SK-N-SH (cell line): ENCODE measurements at regions not wholly inside any gene's neighbourhood (a gene's known extent, or its start where the extent isn't known, plus 50 kb on each side); places are given as distances from the start of the nearest gene placed in this dataset.

Experiments used
- CTCF ChIA-PET: fragments of 300-600, 350-600 bp; formaldehyde crosslinking; extraction: SDS; loops from one replicate; lab custom pipeline; 2021; lab: Yijun Ruan, JAX
- POLR2A ChIA-PET: fragments of 350-600 bp; sonication (Branson Sonifier 250); formaldehyde crosslinking; extraction: SDS; loops from one replicate; lab custom pipeline; 2020; ENCODE audit warnings: antibody characterized with exemption, inconsistent platforms; lab: Yijun Ruan, JAX
- DNase-seq: peaks from one replicate; pipeline ENCODE4 v3.0.0; 2012
- H2AFZ ChIP-seq: fragments of 200-600 bp; sonication (generic); 2 replicates; pipeline ENCODE4 v1.8.1; 2016; ENCODE audit warnings: antibody characterized with exemption, mild to moderate bottlenecking, low read depth
- H3F3A ChIP-seq: fragments of 200-600 bp; sonication (generic); replicated peaks from 2 replicates; pipeline ENCODE3; 2016; ENCODE audit warnings: antibody characterized with exemption, mild to moderate bottlenecking; ENCODE audit not compliant: insufficient read depth
- H3K27ac ChIP-seq, 2 experiments: fragments of 200-500 bp in 1 of 2; fragments of 200-600 bp in 1 of 2; sonication (Bioruptor generic) in 1 of 2; sonication (generic), shearing (Covaris generic) in 1 of 2; 2 replicates each; pipeline versions ENCODE4 v1.5.1 to v1.6.1; 2014 to 2016; ENCODE audit warnings: low read depth in 2 of 2, inconsistent platforms in 1 of 2, low read length in 1 of 2, mild to moderate bottlenecking in 1 of 2, mixed read lengths in 1 of 2
- H3K27me3 ChIP-seq: fragments of 200-600 bp; sonication (generic), shearing (Covaris generic); 2 replicates; pipeline ENCODE4 v1.6.1; 2016; ENCODE audit warnings: mixed run types; ENCODE audit not compliant: insufficient read depth
- H3K36me3 ChIP-seq, 2 experiments: fragments of 200-500 bp in 1 of 2; fragments of 200-600 bp in 1 of 2; sonication (Bioruptor generic) in 1 of 2; sonication (generic) in 1 of 2; replicated peaks in 1 of 2; 2 replicates each; pipeline versions ENCODE3 to v1.5.1; 2014 to 2016; ENCODE audit warnings: low read length in 1 of 2, mild to moderate bottlenecking in 1 of 2; ENCODE audit not compliant: insufficient read depth in 2 of 2, control insufficient read depth in 1 of 2
- H3K4me1 ChIP-seq, 2 experiments: fragments of 200-500 bp in 1 of 2; fragments of 200-600 bp in 1 of 2; sonication (Bioruptor generic) in 1 of 2; sonication (generic), shearing (Covaris generic) in 1 of 2; 2 replicates each; pipeline versions ENCODE4 v1.5.1 to v1.6.1; 2014 to 2016; ENCODE audit warnings: low read depth in 1 of 2, low read length in 1 of 2, mixed run types in 1 of 2; ENCODE audit not compliant: insufficient read depth in 2 of 2, control insufficient read depth in 1 of 2
- H3K4me2 ChIP-seq: fragments of 200-600 bp; sonication (generic), shearing (Covaris generic); 2 replicates; pipeline ENCODE4 v1.6.1; 2017; ENCODE audit warnings: mixed run types
- H3K4me3 ChIP-seq, 2 experiments: fragments of 200-500 bp in 1 of 2; fragments of 200-600 bp in 1 of 2; sonication (Bioruptor generic) in 1 of 2; sonication (generic), shearing (Covaris generic) in 1 of 2; 2 replicates each; pipeline versions ENCODE4 v1.5.1 to v1.8.1; 2014 to 2016; ENCODE audit warnings: low read depth in 2 of 2, inconsistent platforms in 1 of 2, low read length in 1 of 2, mild to moderate bottlenecking in 1 of 2, mixed read lengths in 1 of 2, moderate library complexity in 1 of 2
- H3K79me2 ChIP-seq: fragments of 200-600 bp; sonication (generic); 2 replicates; pipeline ENCODE4 v1.8.1; 2017; ENCODE audit warnings: mild to moderate bottlenecking; ENCODE audit not compliant: insufficient read depth
- H3K9ac ChIP-seq: fragments of 200-600 bp; sonication (generic); 2 replicates; pipeline ENCODE4 v1.6.1; 2017; ENCODE audit warnings: mixed run types
- H3K9me2 ChIP-seq: fragments of 200-600 bp; sonication (generic); 2 replicates; pipeline ENCODE4 v1.6.1; 2017; ENCODE audit warnings: mixed run types
- H3K9me3 ChIP-seq: fragments of 200-600 bp; sonication (generic); 2 replicates; pipeline ENCODE4 v1.6.1; 2017; ENCODE audit warnings: mixed run types, mild to moderate bottlenecking, moderate library complexity
- H4K20me1 ChIP-seq: fragments of 200-600 bp; sonication (generic); 2 replicates; pipeline ENCODE4 v1.6.1; 2017; ENCODE audit warnings: mild to moderate bottlenecking, mixed run types; ENCODE audit not compliant: insufficient read depth
- EP300 ChIP-seq, 2 experiments: IDR thresholded peaks; 2 replicates each; pipeline versions ENCODE4 v1.4.0 to v1.6.1; 2012; ENCODE audit warnings: borderline replicate concordance in 1 of 2, low read depth in 1 of 2, low read length in 1 of 2
- EZH2phosphoT487 ChIP-seq: fragments of 200-600 bp; sonication (generic); IDR thresholded peaks from 2 replicates; pipeline ENCODE4 v1.6.1; 2017; ENCODE audit warnings: low read depth, mixed run types, mild to moderate bottlenecking, antibody characterized with exemption, moderate library complexity, borderline replicate concordance
- FOSL2 ChIP-seq: IDR thresholded peaks from 2 replicates; pipeline ENCODE4 v1.4.0; 2012; ENCODE audit warnings: low read depth, mild to moderate bottlenecking, moderate library complexity, borderline replicate concordance
- MEF2A ChIP-seq: IDR thresholded peaks from 2 replicates; pipeline ENCODE4 v1.4.0; 2012; ENCODE audit warnings: low read depth, borderline replicate concordance
- MXI1 ChIP-seq: IDR thresholded peaks from 2 replicates; pipeline ENCODE4 v1.6.1; 2012; ENCODE audit warnings: mild to moderate bottlenecking, low read depth, low read length, improper control_type of control experiment
- NRF1 ChIP-seq: IDR thresholded peaks from 2 replicates; pipeline ENCODE4 v1.6.1; 2012; ENCODE audit warnings: low read depth, mild to moderate bottlenecking, low read length
- RFX5 ChIP-seq: IDR thresholded peaks from 2 replicates; pipeline ENCODE4 v1.6.1; 2012; ENCODE audit warnings: mild to moderate bottlenecking, improper control_type of control experiment, low read length
- SIN3A ChIP-seq: IDR thresholded peaks from 2 replicates; pipeline ENCODE4 v1.6.1; 2012; ENCODE audit warnings: low read depth, mild to moderate bottlenecking, low read length, moderate library complexity, borderline replicate concordance
- TAF1 ChIP-seq: IDR thresholded peaks from 2 replicates; pipeline ENCODE4 v1.6.1; 2012; ENCODE audit warnings: low read depth, mild to moderate bottlenecking, low read length, moderate library complexity, borderline replicate concordance
- TEAD4 ChIP-seq: IDR thresholded peaks from 2 replicates; pipeline ENCODE4 v1.4.0; 2012; ENCODE audit warnings: mild to moderate bottlenecking, borderline replicate concordance; ENCODE audit not compliant: insufficient read depth
- TF ChIP-seq, protein P1 (sequence below): IDR thresholded peaks from 2 replicates; pipeline ENCODE4; 2012
- TF ChIP-seq, protein P2 (sequence below): IDR thresholded peaks from 2 replicates; pipeline ENCODE4 v1.4.0; 2012; ENCODE audit warnings: low read depth, borderline replicate concordance
- TF ChIP-seq, protein P3 (sequence below): IDR thresholded peaks from 2 replicates; pipeline ENCODE4 v1.6.1; 2012; ENCODE audit warnings: mild to moderate bottlenecking, low read depth, low read length, moderate library complexity
- TF ChIP-seq, protein P4 (sequence below): fragments of 200-600 bp; sonication (generic); IDR thresholded peaks from 2 replicates; pipeline ENCODE4 v1.6.1; 2017; ENCODE audit warnings: antibody characterized with exemption, mild to moderate bottlenecking, moderate library complexity

DNA sequence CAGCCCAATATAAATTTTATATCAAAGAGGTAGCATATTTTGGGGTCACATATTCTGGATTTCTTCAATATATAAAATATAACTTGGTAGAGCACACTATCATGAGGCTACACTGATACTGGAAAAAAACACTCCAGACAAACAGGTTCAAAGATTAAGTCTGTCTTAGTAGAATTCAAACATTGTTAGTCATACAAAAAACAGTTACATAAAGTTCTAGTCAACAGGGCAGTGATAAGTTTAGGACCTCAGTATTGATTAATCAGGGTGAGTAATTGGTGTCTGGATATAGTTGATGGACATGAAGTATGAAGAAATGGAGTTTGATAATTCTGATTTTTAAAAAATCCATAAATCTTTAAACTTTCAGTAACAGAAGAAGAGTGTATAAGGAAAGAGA lies 1291.3 kb downstream of the FSTL5 start:
- no peaks in the 10 kb centered on the region for H3F3A ChIP-seq
- H3K27me3 ChIP-seq: no peaks in the 10 kb centered on the region
- DNase-seq: no peak
- H3K9me3 ChIP-seq: no peaks in the 10 kb centered on the region
- TF ChIP-seq RFX5: no peak
- TF ChIP-seq, protein P1, sequence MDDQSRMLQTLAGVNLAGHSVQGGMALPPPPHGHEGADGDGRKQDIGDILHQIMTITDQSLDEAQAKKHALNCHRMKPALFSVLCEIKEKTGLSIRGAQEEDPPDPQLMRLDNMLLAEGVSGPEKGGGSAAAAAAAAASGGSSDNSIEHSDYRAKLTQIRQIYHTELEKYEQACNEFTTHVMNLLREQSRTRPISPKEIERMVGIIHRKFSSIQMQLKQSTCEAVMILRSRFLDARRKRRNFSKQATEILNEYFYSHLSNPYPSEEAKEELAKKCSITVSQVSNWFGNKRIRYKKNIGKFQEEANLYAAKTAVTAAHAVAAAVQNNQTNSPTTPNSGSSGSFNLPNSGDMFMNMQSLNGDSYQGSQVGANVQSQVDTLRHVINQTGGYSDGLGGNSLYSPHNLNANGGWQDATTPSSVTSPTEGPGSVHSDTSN: no peak
- no peak for TF ChIP-seq TEAD4
- no peak for TF ChIP-seq SIN3A
- TF ChIP-seq NRF1: no peak
- TF ChIP-seq, protein P2, sequence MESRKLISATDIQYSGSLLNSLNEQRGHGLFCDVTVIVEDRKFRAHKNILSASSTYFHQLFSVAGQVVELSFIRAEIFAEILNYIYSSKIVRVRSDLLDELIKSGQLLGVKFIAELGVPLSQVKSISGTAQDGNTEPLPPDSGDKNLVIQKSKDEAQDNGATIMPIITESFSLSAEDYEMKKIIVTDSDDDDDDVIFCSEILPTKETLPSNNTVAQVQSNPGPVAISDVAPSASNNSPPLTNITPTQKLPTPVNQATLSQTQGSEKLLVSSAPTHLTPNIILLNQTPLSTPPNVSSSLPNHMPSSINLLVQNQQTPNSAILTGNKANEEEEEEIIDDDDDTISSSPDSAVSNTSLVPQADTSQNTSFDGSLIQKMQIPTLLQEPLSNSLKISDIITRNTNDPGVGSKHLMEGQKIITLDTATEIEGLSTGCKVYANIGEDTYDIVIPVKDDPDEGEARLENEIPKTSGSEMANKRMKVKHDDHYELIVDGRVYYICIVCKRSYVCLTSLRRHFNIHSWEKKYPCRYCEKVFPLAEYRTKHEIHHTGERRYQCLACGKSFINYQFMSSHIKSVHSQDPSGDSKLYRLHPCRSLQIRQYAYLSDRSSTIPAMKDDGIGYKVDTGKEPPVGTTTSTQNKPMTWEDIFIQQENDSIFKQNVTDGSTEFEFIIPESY: no peak
- TF ChIP-seq, protein P3, sequence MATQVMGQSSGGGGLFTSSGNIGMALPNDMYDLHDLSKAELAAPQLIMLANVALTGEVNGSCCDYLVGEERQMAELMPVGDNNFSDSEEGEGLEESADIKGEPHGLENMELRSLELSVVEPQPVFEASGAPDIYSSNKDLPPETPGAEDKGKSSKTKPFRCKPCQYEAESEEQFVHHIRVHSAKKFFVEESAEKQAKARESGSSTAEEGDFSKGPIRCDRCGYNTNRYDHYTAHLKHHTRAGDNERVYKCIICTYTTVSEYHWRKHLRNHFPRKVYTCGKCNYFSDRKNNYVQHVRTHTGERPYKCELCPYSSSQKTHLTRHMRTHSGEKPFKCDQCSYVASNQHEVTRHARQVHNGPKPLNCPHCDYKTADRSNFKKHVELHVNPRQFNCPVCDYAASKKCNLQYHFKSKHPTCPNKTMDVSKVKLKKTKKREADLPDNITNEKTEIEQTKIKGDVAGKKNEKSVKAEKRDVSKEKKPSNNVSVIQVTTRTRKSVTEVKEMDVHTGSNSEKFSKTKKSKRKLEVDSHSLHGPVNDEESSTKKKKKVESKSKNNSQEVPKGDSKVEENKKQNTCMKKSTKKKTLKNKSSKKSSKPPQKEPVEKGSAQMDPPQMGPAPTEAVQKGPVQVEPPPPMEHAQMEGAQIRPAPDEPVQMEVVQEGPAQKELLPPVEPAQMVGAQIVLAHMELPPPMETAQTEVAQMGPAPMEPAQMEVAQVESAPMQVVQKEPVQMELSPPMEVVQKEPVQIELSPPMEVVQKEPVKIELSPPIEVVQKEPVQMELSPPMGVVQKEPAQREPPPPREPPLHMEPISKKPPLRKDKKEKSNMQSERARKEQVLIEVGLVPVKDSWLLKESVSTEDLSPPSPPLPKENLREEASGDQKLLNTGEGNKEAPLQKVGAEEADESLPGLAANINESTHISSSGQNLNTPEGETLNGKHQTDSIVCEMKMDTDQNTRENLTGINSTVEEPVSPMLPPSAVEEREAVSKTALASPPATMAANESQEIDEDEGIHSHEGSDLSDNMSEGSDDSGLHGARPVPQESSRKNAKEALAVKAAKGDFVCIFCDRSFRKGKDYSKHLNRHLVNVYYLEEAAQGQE: no peak
- no peak for TF ChIP-seq EP300 (IDR thresholded peaks at IDR 0.05; ENCODE audit: borderline replicate concordance in 1 of 2, low read depth in 1 of 2, low read length in 1 of 2)
- TF ChIP-seq, protein P4, sequence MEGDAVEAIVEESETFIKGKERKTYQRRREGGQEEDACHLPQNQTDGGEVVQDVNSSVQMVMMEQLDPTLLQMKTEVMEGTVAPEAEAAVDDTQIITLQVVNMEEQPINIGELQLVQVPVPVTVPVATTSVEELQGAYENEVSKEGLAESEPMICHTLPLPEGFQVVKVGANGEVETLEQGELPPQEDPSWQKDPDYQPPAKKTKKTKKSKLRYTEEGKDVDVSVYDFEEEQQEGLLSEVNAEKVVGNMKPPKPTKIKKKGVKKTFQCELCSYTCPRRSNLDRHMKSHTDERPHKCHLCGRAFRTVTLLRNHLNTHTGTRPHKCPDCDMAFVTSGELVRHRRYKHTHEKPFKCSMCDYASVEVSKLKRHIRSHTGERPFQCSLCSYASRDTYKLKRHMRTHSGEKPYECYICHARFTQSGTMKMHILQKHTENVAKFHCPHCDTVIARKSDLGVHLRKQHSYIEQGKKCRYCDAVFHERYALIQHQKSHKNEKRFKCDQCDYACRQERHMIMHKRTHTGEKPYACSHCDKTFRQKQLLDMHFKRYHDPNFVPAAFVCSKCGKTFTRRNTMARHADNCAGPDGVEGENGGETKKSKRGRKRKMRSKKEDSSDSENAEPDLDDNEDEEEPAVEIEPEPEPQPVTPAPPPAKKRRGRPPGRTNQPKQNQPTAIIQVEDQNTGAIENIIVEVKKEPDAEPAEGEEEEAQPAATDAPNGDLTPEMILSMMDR: no peak
- no peak for TF ChIP-seq MEF2A
- no peak for TF ChIP-seq FOSL2
- TF ChIP-seq TAF1: no peak
- TF ChIP-seq MXI1: no peak
- TF ChIP-seq EZH2phosphoT487: no peak
- H3K9me2 ChIP-seq: no peaks in the 10 kb centered on the region
- no peaks in the 10 kb centered on the region for H3K79me2 ChIP-seq
- no peak overlapping the region for H3K9ac ChIP-seq
- no peak overlapping the region for H3K4me2 ChIP-seq
- no peaks in the 10 kb centered on the region for H4K20me1 ChIP-seq
- no peak overlapping the region for H3K27ac ChIP-seq
- H3K4me3 ChIP-seq: no peak overlapping the region
- no peak overlapping the region for H2AFZ ChIP-seq
- ChIA-PET POLR2A (no interaction called here), CTCF (no interaction called here)
- H3K36me3 ChIP-seq: no peaks in the 10 kb centered on the region
- H3K4me1 ChIP-seq: no peaks in the 10 kb centered on the region; a peak in 1 of 4 replicates
